Suppressor macrophage treated with lipopolysaccharide for 1 hour (primary cell): ENCODE measurements at regions not wholly inside any gene's neighbourhood (a gene's known extent, or its start where the extent isn't known, plus 50 kb on each side); places are given as distances from the start of the nearest gene placed in this dataset.
A peak's percentile ranks its signal among the peaks of the same experiment; 100 is the strongest.
"Not testable (repeated sequence)": the region's sequence is repeated elsewhere in the genome, so short reads cannot be mapped to it uniquely, and the experiment has no call there.

Experiments
- DNase-seq, 3 donors: peaks; one replicate each; pipeline ENCODE4 v3.0.0-alpha.2; 2020 to 2022

DNA sequence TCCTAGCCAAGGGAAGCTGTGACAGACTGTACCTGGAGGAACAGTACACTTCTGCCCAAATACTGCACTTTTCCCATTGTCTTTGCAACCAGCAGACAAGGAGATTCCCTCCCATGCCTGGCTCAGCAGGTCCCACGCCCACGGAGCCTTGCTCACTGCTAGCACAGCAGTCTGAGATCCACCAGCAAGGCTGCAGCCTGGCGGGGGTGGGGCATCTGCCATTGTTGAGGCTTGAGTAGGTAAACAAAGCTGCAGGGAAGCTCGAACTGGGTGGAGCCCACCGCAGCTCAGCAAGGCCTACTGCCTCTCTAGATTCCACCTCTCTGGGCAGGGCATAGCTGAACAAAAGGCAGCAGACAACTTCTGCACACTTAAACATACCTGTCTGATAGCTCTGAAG is 268.9 kb downstream of the OSR1 start:
- not testable (repeated sequence) for DNase-seq

GRCh38 chr2:19086231-19086651 is 272.2 kb downstream of the OSR1 start:
- no peak for DNase-seq

- DNase-seq: no peak
Measured at GRCh38 chr2:19078709-19079108, 279.7 kb downstream of the OSR1 start.

- DNase-seq: no peak
Measured at GRCh38 chr2:19073522-19073921, 284.9 kb downstream of the OSR1 start.

DNA sequence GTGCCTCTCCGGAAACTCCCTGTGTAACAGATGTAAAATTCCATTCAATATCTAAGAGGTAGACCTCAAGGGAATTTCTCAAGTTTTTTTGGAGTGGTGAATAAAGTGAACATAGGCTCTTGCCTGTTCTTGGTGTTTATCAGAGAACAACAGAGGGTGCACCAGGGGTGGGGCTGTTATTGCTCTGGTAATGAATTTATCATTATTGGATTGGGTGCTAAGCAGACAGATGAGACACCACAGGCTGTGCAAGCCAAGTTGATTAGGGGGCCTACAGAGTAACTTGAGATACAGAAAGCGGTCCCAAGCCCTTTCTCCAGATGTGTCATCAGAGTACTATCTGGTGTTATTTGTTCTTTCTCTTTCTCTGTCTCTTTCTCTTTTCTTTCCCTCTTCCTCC is 286.3 kb downstream of the OSR1 start:
- no peak for DNase-seq

DNA sequence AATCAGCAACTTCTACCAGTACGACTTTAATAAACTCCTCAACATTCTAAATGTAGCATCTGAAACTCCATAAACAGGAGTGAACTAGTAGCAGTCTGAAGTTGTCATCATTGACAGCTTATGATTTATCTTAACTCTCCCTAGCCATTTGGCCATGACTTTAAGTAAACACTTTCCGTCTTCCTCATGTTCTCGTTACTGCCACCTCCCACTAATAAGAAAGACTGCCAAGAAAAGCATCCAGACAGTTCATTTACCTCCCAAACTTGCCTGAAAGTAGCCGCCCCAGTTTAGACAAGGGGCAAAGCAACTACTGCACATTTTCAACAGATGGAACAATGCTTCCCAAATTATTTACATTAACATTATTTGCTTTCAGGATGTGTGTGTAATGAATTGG is 287.5 kb downstream of the OSR1 start:
- no peak for DNase-seq

GRCh38 chr2:19068206-19068605 is 290.2 kb downstream of the OSR1 start:
- no peak for DNase-seq

DNA sequence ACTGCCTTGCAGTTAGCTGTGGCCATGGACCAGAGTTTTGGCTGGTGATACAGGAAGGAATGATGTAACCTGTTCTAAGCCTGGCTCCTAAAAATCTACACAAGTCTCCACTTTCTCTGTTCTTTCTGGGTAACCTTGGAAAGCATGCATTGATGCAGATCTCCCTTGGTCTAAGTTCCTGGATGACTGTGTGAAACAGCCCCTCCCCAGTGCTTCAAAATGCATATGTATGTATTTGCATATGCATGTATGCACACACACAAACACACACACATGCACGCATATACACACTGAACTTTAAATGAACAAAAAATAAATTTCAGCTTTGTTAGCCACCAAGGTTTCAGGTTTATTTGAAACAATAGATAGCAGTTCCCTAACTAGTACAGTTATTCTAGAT is 296.1 kb downstream of the OSR1 start:
- DNase-seq: no peak

DNA sequence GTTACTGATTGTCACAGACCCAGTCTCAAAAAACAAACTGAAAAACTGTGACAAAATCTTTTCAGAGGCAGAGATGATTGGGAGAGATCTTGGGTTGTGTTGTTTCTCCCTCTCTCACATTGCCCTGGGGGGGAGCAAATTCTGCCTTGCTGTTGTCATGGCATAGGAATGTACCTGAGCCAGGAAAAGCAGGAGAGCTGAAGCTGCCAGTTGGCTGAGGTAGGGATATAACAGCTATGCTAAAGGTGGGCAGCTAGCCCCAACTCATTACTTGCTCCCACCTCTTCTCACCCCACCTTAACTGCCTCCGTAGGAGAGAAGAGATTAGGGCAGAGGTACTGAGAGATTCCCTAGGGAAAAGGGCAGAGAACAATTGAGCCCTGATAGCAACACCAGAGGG is 299.3 kb downstream of the OSR1 start:
- DNase-seq: no peak

GRCh38 chr2:19051203-19051831 is 307.1 kb downstream of the OSR1 start:
- DNase-seq: no peak

DNA sequence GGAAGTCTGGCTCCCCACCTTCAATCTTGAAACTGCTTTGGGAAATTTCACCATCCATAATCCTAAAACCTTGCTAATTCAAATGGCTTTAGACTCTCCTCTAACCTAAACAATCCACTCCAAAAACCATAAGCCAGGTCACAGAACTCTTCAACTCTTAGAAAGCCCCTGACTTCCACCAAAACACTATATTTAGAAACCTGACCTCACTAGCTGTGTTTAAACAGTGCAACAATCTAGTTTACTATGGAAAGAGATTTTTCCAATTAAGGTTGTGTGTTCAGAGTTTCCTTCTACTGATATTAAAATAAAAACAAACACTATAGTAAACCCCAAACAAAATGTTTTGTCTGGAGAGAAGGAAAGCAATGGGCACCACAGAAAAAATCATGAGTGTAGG is 308.1 kb downstream of the OSR1 start:
- no peak for DNase-seq

DNA sequence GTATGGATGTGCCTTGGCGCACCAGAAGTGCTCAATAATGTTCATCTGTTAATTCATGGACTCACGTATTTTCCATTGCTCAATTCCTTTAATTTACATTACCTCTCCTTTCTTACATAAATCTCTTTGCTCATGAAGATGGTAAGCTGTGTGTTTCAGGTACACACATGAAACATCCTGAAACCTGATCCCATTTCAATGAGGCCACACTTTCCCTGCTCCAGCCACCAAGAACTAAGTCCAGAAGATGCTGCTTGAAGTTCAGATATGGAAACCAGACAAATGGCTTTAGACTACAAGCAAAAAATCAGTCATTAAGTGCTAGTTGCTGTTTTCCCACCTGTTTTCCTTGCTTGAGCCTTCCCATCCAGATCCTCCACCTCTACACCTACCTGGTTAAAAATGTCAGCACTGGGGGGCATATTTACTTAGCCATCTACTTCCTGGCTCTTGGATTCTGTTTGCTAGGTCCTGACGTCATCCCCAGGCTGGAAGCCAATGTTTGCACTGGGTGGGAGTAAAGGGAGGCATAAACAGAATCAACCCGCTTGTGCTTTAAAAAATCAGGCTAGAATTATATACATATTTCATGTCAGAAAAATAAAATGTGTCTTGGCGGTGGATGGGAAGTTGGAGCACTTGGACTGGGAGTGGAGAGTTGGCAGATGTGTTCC is 309.7 kb downstream of the OSR1 start:
- DNase-seq: no peak

DNA sequence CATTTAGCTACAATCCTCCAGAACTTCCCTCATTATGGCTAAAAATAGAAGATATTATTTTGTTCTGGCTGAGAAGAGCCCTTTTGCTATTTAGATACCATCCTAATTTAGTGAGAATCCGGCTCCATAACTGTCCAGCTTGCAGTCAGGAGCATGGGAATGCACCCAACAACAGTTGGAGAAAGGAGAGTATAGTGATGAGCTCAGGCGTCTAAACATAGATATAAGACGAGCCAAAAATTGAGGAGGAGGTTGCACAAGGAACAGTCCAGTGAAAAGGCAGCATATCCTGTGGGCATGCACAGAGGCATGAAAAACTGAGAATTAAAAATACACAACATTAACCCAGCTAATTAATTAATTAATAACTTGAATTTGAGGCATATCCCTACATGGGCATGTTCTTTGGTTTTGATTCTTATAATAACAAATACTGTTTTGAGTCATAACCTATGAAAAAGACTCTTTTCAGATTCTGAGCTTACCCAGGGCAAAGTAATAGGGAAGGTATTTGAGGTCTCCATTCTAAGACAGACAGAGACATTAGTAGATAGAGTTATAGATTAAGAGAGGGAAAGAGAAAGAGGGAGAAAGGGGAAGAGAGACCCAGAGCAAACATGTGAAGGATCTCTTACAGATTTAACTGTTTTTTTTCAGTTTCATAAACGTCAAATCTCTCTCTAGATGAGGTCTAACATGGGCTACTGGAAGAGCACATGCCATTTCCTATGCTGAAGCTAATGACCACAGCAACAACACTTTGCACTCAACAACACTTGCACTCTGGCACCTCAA is 311.2 kb downstream of the OSR1 start:
- no peak for DNase-seq

- DNase-seq: no peak
Measured at GRCh38 chr2:19045151-19045550, 313.3 kb downstream of the OSR1 start.

DNA sequence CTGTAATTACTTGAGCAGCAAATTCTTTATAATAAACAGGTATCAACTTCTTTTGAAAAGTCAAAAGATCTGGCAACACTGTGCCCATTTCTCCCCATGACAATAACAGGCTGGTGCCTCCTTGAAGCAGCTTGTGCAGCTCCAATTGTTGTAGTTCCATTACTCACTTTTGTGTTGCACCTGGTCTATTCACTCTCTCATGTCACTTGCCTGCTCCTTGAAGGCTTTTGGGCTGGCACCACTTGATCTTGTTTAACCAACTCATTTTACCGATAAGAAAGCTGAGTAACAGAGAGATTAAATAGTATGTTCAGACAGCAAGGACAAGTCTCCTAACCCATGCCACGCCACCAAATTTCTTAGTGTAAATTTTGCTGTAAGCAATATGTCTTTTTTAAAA is 314.5 kb downstream of the OSR1 start:
- DNase-seq: no peak

DNA sequence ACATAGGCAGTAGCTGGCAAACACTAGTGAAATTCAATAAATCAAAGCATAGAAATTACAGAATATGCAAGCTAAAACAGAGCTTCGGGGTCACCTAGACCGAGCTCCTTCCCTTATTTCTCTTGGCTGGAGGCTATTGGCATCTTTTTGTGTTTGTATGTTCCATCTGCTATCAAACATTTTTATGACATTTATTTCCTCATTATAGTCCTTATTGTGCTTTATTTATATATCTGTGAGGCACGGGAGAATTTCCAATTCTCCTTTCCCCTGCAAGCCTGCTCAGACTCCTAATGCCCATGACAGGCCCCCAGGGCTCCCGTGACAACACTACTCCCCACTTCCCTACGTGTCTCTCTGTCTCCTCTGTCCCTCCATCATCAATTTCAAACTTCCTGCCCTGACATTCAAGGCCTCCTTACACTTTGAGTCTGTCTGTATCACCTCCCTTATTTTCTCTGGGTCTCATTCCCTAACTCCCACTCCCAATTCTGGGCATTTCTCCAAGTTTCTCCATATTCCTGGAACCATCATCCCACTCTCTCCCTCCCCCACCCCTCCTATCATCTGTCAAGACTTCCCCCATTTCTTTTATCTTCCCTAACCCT is 316.9 kb downstream of the OSR1 start:
- no peak for DNase-seq

- DNase-seq: peak in 1 of 3 donors; percentile 23
Measured at GRCh38 chr2:19038071-19039015, 320.1 kb downstream of the OSR1 start.

DNA sequence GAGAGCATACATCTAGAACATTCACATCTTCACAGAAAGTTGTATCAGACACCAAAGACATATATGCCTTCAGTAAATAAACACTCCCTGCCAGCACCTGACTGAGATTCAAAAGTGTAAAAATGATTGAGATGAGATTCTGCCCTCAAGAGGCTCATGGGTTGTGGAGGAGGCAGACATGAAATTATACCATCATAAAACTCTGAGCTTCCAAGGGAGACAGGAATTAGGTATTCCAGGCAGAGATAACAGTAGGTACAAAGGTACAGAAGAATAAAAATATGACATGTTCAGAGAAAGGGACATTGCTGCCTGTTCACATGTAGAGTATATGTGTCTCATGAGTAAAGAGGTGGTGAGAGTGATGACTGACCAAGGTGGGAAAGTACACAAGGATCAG is 322.3 kb downstream of the OSR1 start:
- no peak for DNase-seq

- DNase-seq: no peak
Measured at GRCh38 chr2:19035238-19035637, 323.2 kb downstream of the OSR1 start.

DNA sequence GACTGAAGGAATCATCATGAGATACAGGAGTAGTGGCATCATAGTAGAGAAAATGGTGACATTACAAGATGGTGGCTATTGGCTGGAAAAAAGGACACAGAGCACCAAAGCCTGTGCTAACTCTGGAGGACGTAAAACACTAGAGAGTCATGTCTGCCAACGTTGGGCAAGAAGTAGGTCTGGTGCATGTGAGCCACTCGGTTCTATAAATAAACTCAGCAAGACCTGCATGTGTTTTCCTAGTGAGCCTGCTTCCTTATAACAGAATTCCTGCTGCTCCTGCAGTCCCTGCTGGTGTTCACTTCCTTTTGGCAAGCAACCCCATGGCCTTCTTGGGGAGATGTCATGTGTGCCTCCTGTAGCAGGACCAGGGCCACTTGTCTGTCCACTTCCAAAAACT is 325.2 kb downstream of the OSR1 start:
- DNase-seq: no peak

DNA sequence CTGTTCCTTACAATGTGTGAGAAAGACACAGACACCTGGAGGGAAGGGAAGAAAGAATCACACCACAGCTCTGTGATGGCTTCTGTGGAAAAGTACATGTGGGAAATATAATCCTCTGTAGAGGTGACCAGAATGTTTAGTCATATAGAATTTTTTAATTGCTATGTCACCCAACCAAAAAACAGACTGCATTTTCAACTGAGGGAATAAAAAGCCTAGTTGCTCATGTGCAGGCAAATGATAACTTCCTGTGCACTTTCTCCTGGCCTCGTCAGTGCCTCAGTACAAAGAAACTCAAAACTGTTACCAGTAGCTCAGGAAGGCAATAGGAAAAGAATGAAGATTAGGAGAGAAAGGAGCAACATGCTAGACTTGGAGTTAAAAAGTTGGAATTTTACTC is 326.8 kb downstream of the OSR1 start:
- DNase-seq: no peak

- DNase-seq: no peak
Measured at GRCh38 chr2:19029655-19030054, 328.8 kb downstream of the OSR1 start.
